ENCODE measurements at regions not wholly inside any gene's neighbourhood (a gene's known extent, or its start where the extent isn't known, plus 50 kb on each side); places are given as distances from the start of the nearest gene placed in this dataset.

- H3K4me3 Mint-ChIP-seq = no peak overlapping the region
- H3K27ac Mint-ChIP-seq = no peak overlapping the region
- DNase-seq = no peak
- no peaks in the 10 kb centered on the region for H3K9me3 Mint-ChIP-seq
- H3K4me1 Mint-ChIP-seq (ENCODE audit: low read depth) = no peaks in the 10 kb centered on the region
- no peaks in the 10 kb centered on the region for H3K27me3 Mint-ChIP-seq
- no peaks in the 10 kb centered on the region for H3K36me3 Mint-ChIP-seq (ENCODE audit: low read depth)
Observed at GRCh38 chr16:11425140-11425539, 79.9 kb downstream of the RMI2 start.

- no peaks in the 10 kb centered on the region for H3K36me3 Mint-ChIP-seq (ENCODE audit: low read depth)
- no peak overlapping the region for H3K27ac Mint-ChIP-seq
- no peak for DNase-seq
- no peaks in the 10 kb centered on the region for H3K4me1 Mint-ChIP-seq (ENCODE audit: low read depth)
- H3K9me3 Mint-ChIP-seq = peaks cover 4% of the 10 kb centered on the region
- no peak overlapping the region for H3K4me3 Mint-ChIP-seq
- no peaks in the 10 kb centered on the region for H3K27me3 Mint-ChIP-seq
Observed at GRCh38 chr16:11428623-11428953, 83.3 kb downstream of the RMI2 start.

GRCh38 chr16:11429123-11429522 lies 83.9 kb downstream of the RMI2 start:
- Mint-ChIP-seq H3K36me3 (ENCODE audit: low read depth) (no peaks in the 10 kb centered on the region), H3K27ac (no peak overlapping the region), H3K4me1 (ENCODE audit: low read depth) (no peaks in the 10 kb centered on the region), H3K27me3 (no peaks in the 10 kb centered on the region), H3K9me3 (peaks cover 4% of the 10 kb centered on the region), H3K4me3 (no peak overlapping the region)
- DNase-seq = no peak

- Mint-ChIP-seq H3K4me3 (no peak overlapping the region), H3K9me3 (peaks cover 4% of the 10 kb centered on the region), H3K36me3 (ENCODE audit: low read depth) (no peaks in the 10 kb centered on the region), H3K27me3 (no peaks in the 10 kb centered on the region), H3K4me1 (ENCODE audit: low read depth) (no peaks in the 10 kb centered on the region), H3K27ac (no peak overlapping the region)
- DNase-seq = no peak
Observed at GRCh38 chr16:11429823-11430222, 84.6 kb downstream of the RMI2 start.

GRCh38 chr16:11430601-11431317 lies 85.5 kb downstream of the RMI2 start:
- Mint-ChIP-seq H3K36me3 (ENCODE audit: low read depth) (no peaks in the 10 kb centered on the region), H3K9me3 (peaks cover 4% of the 10 kb centered on the region), H3K4me1 (ENCODE audit: low read depth) (no peaks in the 10 kb centered on the region), H3K27me3 (no peaks in the 10 kb centered on the region), H3K27ac (no peak overlapping the region), H3K4me3 (no peak overlapping the region)
- DNase-seq = no peak

GRCh38 chr16:11431915-11432465 lies 86.7 kb downstream of the RMI2 start:
- Mint-ChIP-seq H3K27ac (no peak overlapping the region), H3K4me3 (no peak overlapping the region), H3K4me1 (ENCODE audit: low read depth) (no peaks in the 10 kb centered on the region), H3K36me3 (ENCODE audit: low read depth) (no peaks in the 10 kb centered on the region), H3K9me3 (peaks cover 4% of the 10 kb centered on the region), H3K27me3 (no peaks in the 10 kb centered on the region)
- DNase-seq = no peak

GRCh38 chr16:11432856-11433395 lies 87.7 kb downstream of the RMI2 start:
- Mint-ChIP-seq H3K27me3 (no peaks in the 10 kb centered on the region), H3K27ac (no peak overlapping the region), H3K9me3 (peaks cover 4% of the 10 kb centered on the region), H3K36me3 (ENCODE audit: low read depth) (no peaks in the 10 kb centered on the region), H3K4me1 (ENCODE audit: low read depth) (no peaks in the 10 kb centered on the region), H3K4me3 (no peak overlapping the region)
- DNase-seq = no peak

GRCh38 chr16:11435576-11435975 lies 90.3 kb downstream of the RMI2 start:
- peaks cover 15% of the 10 kb centered on the region for H3K9me3 Mint-ChIP-seq

GRCh38 chr16:11437069-11437468 lies 91.8 kb downstream of the RMI2 start:
- Mint-ChIP-seq H3K27ac (no peak overlapping the region), H3K36me3 (ENCODE audit: low read depth) (no peaks in the 10 kb centered on the region), H3K4me1 (ENCODE audit: low read depth) (no peaks in the 10 kb centered on the region), H3K4me3 (no peak overlapping the region), H3K27me3 (no peaks in the 10 kb centered on the region), H3K9me3 (peaks cover 12% of the 10 kb centered on the region)
- DNase-seq = no peak

More at GRCh38 chr16:11435576-11435975, 90.3 kb downstream of the RMI2 start:
- no peaks in the 10 kb centered on the region for H3K4me1 Mint-ChIP-seq (ENCODE audit: low read depth)
- no peak overlapping the region for H3K27ac Mint-ChIP-seq
- H3K4me3 Mint-ChIP-seq = no peak overlapping the region
- H3K27me3 Mint-ChIP-seq = no peaks in the 10 kb centered on the region
- no peak for DNase-seq
- H3K36me3 Mint-ChIP-seq (ENCODE audit: low read depth) = no peaks in the 10 kb centered on the region

- Mint-ChIP-seq H3K27me3 (no peaks in the 10 kb centered on the region), H3K36me3 (ENCODE audit: low read depth) (no peaks in the 10 kb centered on the region), H3K9me3 (peaks cover 10% of the 10 kb centered on the region), H3K4me3 (no peak overlapping the region), H3K27ac (no peak overlapping the region), H3K4me1 (ENCODE audit: low read depth) (no peaks in the 10 kb centered on the region)
- DNase-seq = no peak
Observed at GRCh38 chr16:11439790-11440656, 94.8 kb downstream of the RMI2 start.

GRCh38 chr16:11440657-11441012 lies 95.4 kb downstream of the RMI2 start:
- H3K27ac Mint-ChIP-seq = no peak overlapping the region
- no peaks in the 10 kb centered on the region for H3K27me3 Mint-ChIP-seq
- no peak overlapping the region for H3K4me3 Mint-ChIP-seq
- no peaks in the 10 kb centered on the region for H3K4me1 Mint-ChIP-seq (ENCODE audit: low read depth)
- H3K9me3 Mint-ChIP-seq = peaks cover 10% of the 10 kb centered on the region
- no peaks in the 10 kb centered on the region for H3K36me3 Mint-ChIP-seq (ENCODE audit: low read depth)
- no peak for DNase-seq

GRCh38 chr16:11445486-11445885 lies 100.2 kb downstream of the RMI2 start:
- Mint-ChIP-seq H3K9me3 (peaks cover 1% of the 10 kb centered on the region), H3K27me3 (no peaks in the 10 kb centered on the region), H3K4me1 (ENCODE audit: low read depth) (no peaks in the 10 kb centered on the region), H3K4me3 (no peak overlapping the region), H3K27ac (no peak overlapping the region), H3K36me3 (ENCODE audit: low read depth) (no peaks in the 10 kb centered on the region)
- no peak for DNase-seq

GRCh38 chr16:11446566-11447119 lies 101.4 kb downstream of the RMI2 start:
- no peaks in the 10 kb centered on the region for H3K9me3 Mint-ChIP-seq
- no peak overlapping the region for H3K27ac Mint-ChIP-seq
- no peaks in the 10 kb centered on the region for H3K4me1 Mint-ChIP-seq (ENCODE audit: low read depth)
- no peak overlapping the region for H3K4me3 Mint-ChIP-seq
- H3K27me3 Mint-ChIP-seq = no peaks in the 10 kb centered on the region
- no peak for DNase-seq
- no peaks in the 10 kb centered on the region for H3K36me3 Mint-ChIP-seq (ENCODE audit: low read depth)

GRCh38 chr16:11447272-11447671 lies 102.0 kb downstream of the RMI2 start:
- no peak overlapping the region for H3K4me3 Mint-ChIP-seq
- H3K36me3 Mint-ChIP-seq (ENCODE audit: low read depth) = no peaks in the 10 kb centered on the region
- H3K27me3 Mint-ChIP-seq = no peaks in the 10 kb centered on the region
- H3K4me1 Mint-ChIP-seq (ENCODE audit: low read depth) = no peaks in the 10 kb centered on the region
- no peak for DNase-seq
- no peak overlapping the region for H3K27ac Mint-ChIP-seq
- H3K9me3 Mint-ChIP-seq = no peaks in the 10 kb centered on the region

- no peaks in the 10 kb centered on the region for H3K27me3 Mint-ChIP-seq
- no peak overlapping the region for H3K27ac Mint-ChIP-seq
- no peak for DNase-seq
- no peaks in the 10 kb centered on the region for H3K36me3 Mint-ChIP-seq (ENCODE audit: low read depth)
- no peak overlapping the region for H3K4me3 Mint-ChIP-seq
- H3K4me1 Mint-ChIP-seq (ENCODE audit: low read depth) = no peaks in the 10 kb centered on the region
- H3K9me3 Mint-ChIP-seq = no peaks in the 10 kb centered on the region
Observed at GRCh38 chr16:11447836-11448235, 102.6 kb downstream of the RMI2 start.
